ENCODE measurements at regions not wholly inside any gene's neighbourhood (a gene's known extent, or its start where the extent isn't known, plus 50 kb on each side); places are given as distances from the start of the nearest gene placed in this dataset.

- DNase-seq: no peak
Measured at GRCh38 chr11:15489281-15489680, 374.6 kb downstream of the INSC start.

- DNase-seq: no peak
Measured at GRCh38 chr11:15490535-15490934, 375.8 kb downstream of the INSC start.

- no peak for DNase-seq
Measured at GRCh38 chr11:15493066-15493465, 378.3 kb downstream of the INSC start.

- DNase-seq: no peak
Measured at GRCh38 chr11:15493921-15494620, 379.3 kb downstream of the INSC start.

- DNase-seq: no peak
Measured at GRCh38 chr11:15494740-15495139, 380.0 kb downstream of the INSC start.

- DNase-seq: no peak
Measured at GRCh38 chr11:15495462-15495861, 380.7 kb downstream of the INSC start.

- no peak for DNase-seq
Measured at GRCh38 chr11:15497366-15497765, 382.6 kb downstream of the INSC start.

GRCh38 chr11:15499674-15500073 is 385.0 kb downstream of the INSC start:
- DNase-seq: no peak

GRCh38 chr11:15500643-15501042 is 385.9 kb downstream of the INSC start:
- DNase-seq: no peak

- DNase-seq: no peak
Measured at GRCh38 chr11:15501566-15501965, 386.8 kb downstream of the INSC start.

GRCh38 chr11:15505155-15505554 is 390.4 kb downstream of the INSC start:
- DNase-seq: no peak

GRCh38 chr11:15507592-15507991 is 392.9 kb downstream of the INSC start:
- DNase-seq: no peak

- DNase-seq: no peak
Measured at GRCh38 chr11:15509082-15509481, 394.4 kb downstream of the INSC start.

- no peak for DNase-seq
Measured at GRCh38 chr11:15519124-15519791, 404.5 kb downstream of the INSC start.

GRCh38 chr11:15519911-15520310 is 405.2 kb downstream of the INSC start:
- no peak for DNase-seq

- DNase-seq: no peak
Measured at GRCh38 chr11:15523543-15523942, 408.8 kb downstream of the INSC start.

- no peak for DNase-seq
Measured at GRCh38 chr11:15525582-15525981, 410.9 kb downstream of the INSC start.

GRCh38 chr11:15526032-15526431 is 411.3 kb downstream of the INSC start:
- no peak for DNase-seq

GRCh38 chr11:15526859-15527450 is 412.2 kb downstream of the INSC start:
- DNase-seq: no peak

- no peak for DNase-seq
Measured at GRCh38 chr11:15532432-15532831, 417.7 kb downstream of the INSC start.

- DNase-seq: no peak
Measured at GRCh38 chr11:15534266-15534665, 419.5 kb downstream of the INSC start.

GRCh38 chr11:15535414-15535813 is 420.7 kb downstream of the INSC start:
- no peak for DNase-seq

- DNase-seq: no peak
Measured at GRCh38 chr11:15536438-15536837, 421.7 kb downstream of the INSC start.

- DNase-seq: no peak
Measured at GRCh38 chr11:15539645-15540044, 424.9 kb downstream of the INSC start.

All from central memory CD4-positive, alpha-beta T cell (primary cell).